Muscle of back (tissue), 3 donors: ENCODE measurements at regions not wholly inside any gene's neighbourhood (a gene's known extent, or its start where the extent isn't known, plus 50 kb on each side); places are given as distances from the start of the nearest gene placed in this dataset.

ENCODE experiments used
- DNase-seq, 3 donors: peaks; one replicate each; pipeline versions ENCODE4 v3.0.0 to v3.0.0-alpha.2; 2013

DNA sequence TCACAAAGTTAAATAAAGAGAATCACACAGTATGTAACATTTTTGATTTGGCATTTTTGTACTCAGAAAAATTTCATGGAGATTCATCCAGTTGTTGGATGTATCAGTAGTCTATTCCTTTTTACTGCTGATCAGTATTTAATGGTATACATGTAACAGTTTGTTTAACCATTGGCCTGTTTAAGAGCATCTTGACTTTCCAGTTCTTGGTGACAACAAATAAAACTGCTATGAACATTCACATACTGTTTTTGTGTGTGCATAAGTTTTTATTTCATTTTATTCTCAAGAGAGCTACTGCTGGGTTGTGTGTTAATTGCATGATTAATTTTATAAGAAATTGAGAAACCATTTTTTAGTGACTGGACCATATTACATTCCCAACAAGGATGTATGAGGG is 694.5 kb upstream of the RAB6C start:
- DNase-seq: no peak

DNA sequence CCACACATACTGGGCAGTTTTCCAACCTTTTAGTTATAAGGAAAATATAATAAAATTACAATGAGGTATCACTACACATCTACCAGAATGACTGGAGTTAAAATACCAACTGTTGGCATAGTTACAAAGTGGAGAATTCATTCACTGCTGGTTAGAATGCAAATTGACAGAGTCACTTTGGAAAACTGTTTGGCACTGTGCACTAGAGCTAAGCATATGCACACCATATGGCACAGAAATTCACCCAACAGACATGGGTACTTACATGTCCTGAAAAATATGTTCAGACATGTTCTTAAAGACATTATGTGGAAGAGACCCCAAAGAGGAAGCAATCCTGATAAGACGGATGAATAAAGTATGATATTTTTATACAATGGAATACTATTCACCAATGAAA is 686.1 kb upstream of the RAB6C start:
- no peak for DNase-seq

- no peak for DNase-seq
These were observed 683.1 kb upstream of the RAB6C start for GRCh38 chr2:129296396-129296795.

DNA sequence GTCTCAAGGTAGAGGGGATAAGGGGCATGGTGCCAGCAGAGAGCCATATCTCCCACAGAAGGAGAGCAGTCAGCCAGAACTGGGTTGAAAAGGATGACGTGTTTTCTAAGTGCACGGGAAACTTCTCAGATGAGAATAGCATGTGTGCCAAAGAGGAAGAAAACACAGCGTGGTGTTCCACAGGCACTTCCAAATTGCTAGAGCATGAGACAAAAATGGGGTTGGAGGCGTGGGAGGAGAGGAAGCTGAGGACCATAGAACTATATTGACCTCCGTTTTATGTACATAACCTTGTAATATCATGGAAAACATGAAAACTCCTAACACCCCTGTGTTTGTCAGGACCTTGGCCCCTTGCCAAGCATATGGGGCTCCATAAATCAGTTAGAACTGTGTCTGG is 682.7 kb upstream of the RAB6C start:
- DNase-seq: peak; percentile 19 to 65 (median 40)

DNA sequence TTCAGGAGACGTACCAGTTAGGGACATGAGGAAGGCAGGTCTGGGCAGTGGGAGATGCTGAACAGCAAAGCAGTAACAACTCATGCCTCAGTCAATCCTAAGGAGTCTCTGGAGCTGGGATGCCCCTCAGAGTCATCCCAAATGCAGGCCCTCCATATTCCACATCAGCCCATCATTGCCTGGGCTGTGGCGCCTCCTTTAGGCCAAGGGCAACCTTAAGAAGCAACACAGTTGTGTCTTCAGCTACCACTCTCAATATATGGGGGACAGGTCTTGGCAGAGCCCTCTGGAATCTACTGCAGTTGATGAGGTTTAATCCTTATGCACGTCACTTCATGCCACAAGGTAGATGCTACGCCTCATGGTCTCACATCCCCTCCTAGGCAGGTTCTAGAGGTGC is 682.0 kb upstream of the RAB6C start:
- DNase-seq: no peak

DNA sequence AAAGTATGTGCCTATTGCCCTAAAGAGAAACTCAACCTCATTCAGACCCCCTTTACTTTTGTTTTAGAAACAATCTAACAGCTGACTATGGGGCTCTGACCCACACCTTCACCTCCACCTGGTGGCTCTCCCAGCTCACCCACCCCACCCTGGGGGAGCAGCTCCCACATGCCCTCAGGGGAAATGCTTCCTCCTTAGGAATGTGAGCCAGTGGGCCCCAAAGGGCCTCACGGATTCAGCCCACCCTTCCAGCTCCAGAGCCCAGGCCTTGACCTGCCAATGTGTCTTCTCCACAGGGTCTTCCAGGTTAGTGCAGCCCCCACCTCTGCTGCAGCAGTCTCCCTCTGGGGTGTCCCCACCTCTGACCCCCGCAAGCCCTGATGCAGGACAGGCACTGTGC is 680.1 kb upstream of the RAB6C start:
- DNase-seq: no peak

- no peak for DNase-seq
These were observed 679.7 kb upstream of the RAB6C start for GRCh38 chr2:129299756-129300155.

- no peak for DNase-seq
These were observed 679.0 kb upstream of the RAB6C start for GRCh38 chr2:129300456-129300855.

GRCh38 chr2:129301431-129301913 is 678.0 kb upstream of the RAB6C start:
- DNase-seq: peak in 2 of 3 donors; percentile 41 to 57

- no peak for DNase-seq
These were observed 677.4 kb upstream of the RAB6C start for GRCh38 chr2:129302106-129302505.

GRCh38 chr2:129302561-129303183 is 676.8 kb upstream of the RAB6C start:
- DNase-seq: no peak

GRCh38 chr2:129314120-129314519 is 665.3 kb upstream of the RAB6C start:
- DNase-seq: no peak

- DNase-seq: no peak
These were observed 660.7 kb upstream of the RAB6C start for GRCh38 chr2:129318581-129319421.

DNA sequence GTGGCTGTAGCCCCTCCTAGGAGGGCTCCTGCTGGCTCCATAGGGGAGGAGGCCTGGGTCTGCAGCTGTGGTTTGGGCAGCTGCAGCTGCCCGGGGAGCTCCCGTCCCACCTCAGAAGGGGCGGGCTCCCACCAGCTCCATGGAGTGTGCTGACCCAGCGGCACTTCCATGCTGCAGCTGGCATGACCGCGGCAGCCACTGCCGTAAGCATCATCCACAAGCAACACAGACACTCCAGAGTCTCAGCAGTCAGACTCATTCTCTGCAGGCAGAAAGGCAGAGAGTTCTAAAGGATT is 660.1 kb upstream of the RAB6C start:
- peak in 1 of 3 donors; percentile 37 for DNase-seq

- no peak for DNase-seq
These were observed 659.2 kb upstream of the RAB6C start for GRCh38 chr2:129320288-129320687.

GRCh38 chr2:129324349-129324748 is 655.1 kb upstream of the RAB6C start:
- no peak for DNase-seq

DNA sequence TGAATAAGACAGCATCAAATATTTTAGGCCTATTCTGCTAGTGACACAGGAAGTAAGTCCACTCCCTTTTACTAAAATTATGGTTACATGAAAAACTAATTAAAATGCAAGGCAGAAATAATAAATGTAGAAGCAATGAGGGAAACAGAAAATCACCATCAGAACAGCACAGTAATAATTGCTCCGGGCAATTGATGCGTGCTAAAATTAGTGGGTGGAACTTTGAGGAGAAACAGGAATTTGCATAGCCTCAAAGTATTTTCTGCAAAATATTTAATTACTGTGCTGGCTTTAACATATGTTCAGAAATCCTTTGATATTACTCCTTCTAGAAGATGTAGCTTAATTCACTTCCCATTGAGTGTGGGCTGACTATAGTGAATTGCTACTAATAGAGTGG is 654.3 kb upstream of the RAB6C start:
- no peak for DNase-seq

- DNase-seq: peak in 1 of 3 donors; percentile 29
These were observed 649.9 kb upstream of the RAB6C start for GRCh38 chr2:129329574-129329973.

DNA sequence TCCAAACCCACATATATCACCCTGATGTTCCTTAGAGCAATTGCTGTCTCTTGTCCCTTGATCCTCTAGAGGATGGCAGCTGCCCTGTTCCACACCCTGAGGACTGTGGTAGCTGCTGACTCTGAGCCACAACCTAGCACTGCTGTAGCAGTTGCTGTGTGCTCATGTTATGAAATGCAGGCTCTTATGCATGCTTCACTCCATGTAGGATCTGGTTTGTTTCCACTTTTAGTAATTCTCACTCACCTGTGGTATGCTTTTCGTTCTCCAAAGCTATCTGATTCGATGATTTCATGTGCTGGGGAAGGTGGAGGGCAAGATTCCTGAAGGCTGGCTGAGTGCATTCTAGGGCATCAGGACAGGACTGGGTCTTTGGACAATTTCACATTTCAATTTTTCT is 649.0 kb upstream of the RAB6C start:
- no peak for DNase-seq

GRCh38 chr2:129331638-129332037 is 647.8 kb upstream of the RAB6C start:
- no peak for DNase-seq

DNA sequence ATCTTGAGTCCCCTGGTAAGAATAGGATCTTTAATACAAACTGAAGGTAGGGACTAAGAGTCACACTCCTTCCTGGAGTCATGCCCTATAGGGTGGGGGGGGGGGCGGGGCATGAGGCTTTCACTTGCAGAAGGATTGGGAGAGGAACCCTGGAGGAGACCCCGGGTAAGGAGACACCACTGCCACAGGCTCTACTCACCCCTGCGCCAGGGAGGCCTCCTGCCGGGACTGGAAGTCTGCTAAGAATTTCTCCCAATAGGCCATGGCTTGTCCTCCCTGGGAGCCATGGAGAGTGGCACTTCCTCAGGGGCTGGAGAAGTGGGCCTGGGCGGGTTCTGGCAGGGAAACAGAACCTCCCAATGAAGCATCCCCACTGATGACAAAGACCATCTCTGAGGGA is 645.3 kb upstream of the RAB6C start:
- DNase-seq: no peak

- DNase-seq: peak in 1 of 3 donors; percentile 21
These were observed 644.6 kb upstream of the RAB6C start for GRCh38 chr2:129334696-129335410.

DNA sequence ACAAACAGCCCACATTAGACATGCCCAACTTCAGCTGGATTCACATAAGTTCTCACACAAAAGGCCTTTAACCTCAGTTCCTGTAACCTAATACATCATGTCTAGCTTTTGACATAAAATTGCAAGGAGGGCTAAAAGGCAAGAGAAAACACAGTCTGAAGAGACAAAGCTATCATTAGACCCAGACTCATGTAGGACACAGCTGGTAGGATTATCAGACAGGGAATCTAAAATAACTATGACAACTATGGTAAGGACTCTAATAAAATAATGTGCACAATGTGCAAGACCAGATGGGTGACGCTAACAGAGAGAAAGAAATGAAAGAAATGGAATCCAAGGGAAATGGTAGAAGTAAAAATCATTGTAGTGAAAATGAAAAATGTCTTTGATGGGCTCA is 643.2 kb upstream of the RAB6C start:
- DNase-seq: no peak
